Hepatocyte (in vitro differentiated cells): ENCODE measurements at regions not wholly inside any gene's neighbourhood (a gene's known extent, or its start where the extent isn't known, plus 50 kb on each side); places are given as distances from the start of the nearest gene placed in this dataset.

Experiments
- EZH2phosphoT487 ChIP-seq: fragments of 200-600 bp; sonication (generic); IDR thresholded peaks from one replicate; pipeline ENCODE4 v1.6.1; 2018; ENCODE audit warnings: antibody characterized with exemption, mild to moderate bottlenecking, low read depth, moderate library complexity; ENCODE audit not compliant: unreplicated experiment, severe bottlenecking
- TF ChIP-seq, protein P1 (sequence below): fragments of 200-600 bp; sonication (generic); IDR thresholded peaks from 2 replicates; pipeline ENCODE4 v1.5.1; 2016; ENCODE audit warnings: antibody characterized with exemption, mild to moderate bottlenecking; ENCODE audit not compliant: poor library complexity

DNA sequence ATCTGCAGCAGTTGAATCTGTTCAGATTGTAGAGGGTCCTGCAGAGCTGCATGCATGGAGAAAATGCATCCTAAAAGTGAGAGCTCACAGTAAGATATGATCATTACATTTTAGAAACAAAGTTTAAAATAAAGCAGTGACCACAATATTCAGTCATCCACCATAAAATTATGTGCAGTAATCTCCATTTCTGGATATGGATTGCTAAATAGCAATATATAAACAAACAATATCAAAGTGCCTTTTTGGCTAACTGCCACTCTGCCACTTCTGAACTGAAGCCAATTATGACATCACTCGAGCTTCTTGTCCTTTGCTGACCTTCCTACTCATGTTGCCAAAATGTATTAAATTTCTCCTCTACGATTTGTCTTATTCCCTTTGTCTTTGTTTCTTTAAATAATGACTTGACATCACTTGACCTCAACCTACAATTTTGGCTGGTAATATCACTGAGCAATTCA, 262.0 kb upstream of the CXADR start:
- TF ChIP-seq, protein P1, sequence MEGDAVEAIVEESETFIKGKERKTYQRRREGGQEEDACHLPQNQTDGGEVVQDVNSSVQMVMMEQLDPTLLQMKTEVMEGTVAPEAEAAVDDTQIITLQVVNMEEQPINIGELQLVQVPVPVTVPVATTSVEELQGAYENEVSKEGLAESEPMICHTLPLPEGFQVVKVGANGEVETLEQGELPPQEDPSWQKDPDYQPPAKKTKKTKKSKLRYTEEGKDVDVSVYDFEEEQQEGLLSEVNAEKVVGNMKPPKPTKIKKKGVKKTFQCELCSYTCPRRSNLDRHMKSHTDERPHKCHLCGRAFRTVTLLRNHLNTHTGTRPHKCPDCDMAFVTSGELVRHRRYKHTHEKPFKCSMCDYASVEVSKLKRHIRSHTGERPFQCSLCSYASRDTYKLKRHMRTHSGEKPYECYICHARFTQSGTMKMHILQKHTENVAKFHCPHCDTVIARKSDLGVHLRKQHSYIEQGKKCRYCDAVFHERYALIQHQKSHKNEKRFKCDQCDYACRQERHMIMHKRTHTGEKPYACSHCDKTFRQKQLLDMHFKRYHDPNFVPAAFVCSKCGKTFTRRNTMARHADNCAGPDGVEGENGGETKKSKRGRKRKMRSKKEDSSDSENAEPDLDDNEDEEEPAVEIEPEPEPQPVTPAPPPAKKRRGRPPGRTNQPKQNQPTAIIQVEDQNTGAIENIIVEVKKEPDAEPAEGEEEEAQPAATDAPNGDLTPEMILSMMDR, result no peak
- TF ChIP-seq EZH2phosphoT487, result no peak
